A549 (cell line): ENCODE measurements at regions not wholly inside any gene's neighbourhood (a gene's known extent, or its start where the extent isn't known, plus 50 kb on each side); places are given as distances from the start of the nearest gene placed in this dataset.

Source experiments
- ATAC-seq, 2 experiments: fragments of 200-7000 bp in 1 of 2; fragments of >200 bp in 1 of 2; cut with Nextera tagmentation in 1 of 2; cut with Tn5 transposase in 1 of 2; 3 replicates each; pipeline versions ENCODE4 v1.8.0 to v1.9.1; 2018 to 2020; ENCODE audit warnings: mild to moderate bottlenecking in 1 of 2, moderate library complexity in 1 of 2
- CTCF ChIA-PET: fragments of 300-600 bp; sonication (Branson Sonifier 250); formaldehyde crosslinking; extraction: SDS; loops from one replicate; lab custom pipeline; 2021; ENCODE audit warnings: antibody characterized with exemption, inconsistent platforms; lab: Yijun Ruan, JAX
- POLR2A ChIA-PET: fragments of 350-600 bp; formaldehyde crosslinking; extraction: SDS; loops from one replicate; lab custom pipeline; 2021; ENCODE audit warnings: antibody characterized with exemption, inconsistent platforms; lab: Yijun Ruan, JAX
- DNase-seq, 2 experiments: peaks; one replicate each; pipeline versions ENCODE4 v3.0.0 to v3.0.0-alpha.2; 2011 to 2016; ENCODE audit warnings: low read depth in 1 of 2, low spot score in 1 of 2
- FAIRE-seq: peaks from 2 replicates; lab custom pipeline; 2011; peaks lifted over from hg19 to GRCh38; lab: Jason Lieb, UNC
- H3K27ac ChIP-seq, 2 experiments: fragments of >200 bp; sonication (Bioruptor Twin); formaldehyde crosslinking; 3 replicates each; pipeline ENCODE4 v1.5.1; 2016 to 2017
- H3K4me1 ChIP-seq: fragments of >200 bp; sonication (Bioruptor Twin); formaldehyde crosslinking; 3 replicates; pipeline ENCODE4 v1.6.1; 2016
- H3K4me2 ChIP-seq: fragments of >200 bp; sonication (Bioruptor Twin); formaldehyde crosslinking; 3 replicates; pipeline ENCODE4 v1.6.1; 2016
- H3K4me3 ChIP-seq: fragments of >200 bp; sonication (Bioruptor Twin); formaldehyde crosslinking; 3 replicates; pipeline ENCODE4 v1.5.1; 2016
- H3K9me3 ChIP-seq: fragments of >200 bp; sonication (Bioruptor Twin); formaldehyde crosslinking; 3 replicates; pipeline ENCODE4 v1.6.1; 2016
- CBX2 ChIP-seq: fragments of 200-600 bp; sonication (generic); IDR thresholded peaks from 2 replicates; pipeline ENCODE4 v1.6.1; 2016; ENCODE audit warnings: low read depth, mild to moderate bottlenecking, borderline replicate concordance
- CHD2 ChIP-seq: fragments of 150-350 bp; IDR thresholded peaks from 2 replicates; pipeline ENCODE4 v1.6.1; 2014; ENCODE audit warnings: low read length; ENCODE audit not compliant: partially characterized antibody
- CTCF ChIP-seq: fragments of >200 bp; sonication (Bioruptor Twin); formaldehyde crosslinking; IDR thresholded peaks from 3 replicates; pipeline ENCODE4 v1.5.1; 2016
- EP300 ChIP-seq, 2 experiments: fragments of >200 bp; sonication (Bioruptor Twin); formaldehyde crosslinking; IDR thresholded peaks; 2 replicates in 1 of 2; 3 replicates in 1 of 2; pipeline ENCODE4 v1.6.1; 2016 to 2017
- ESRRA ChIP-seq: fragments of 150-350 bp; IDR thresholded peaks from 2 replicates; pipeline ENCODE4 v1.6.1; 2014; ENCODE audit warnings: mild to moderate bottlenecking, low read length, borderline replicate concordance
- FOSB ChIP-seq: fragments of 250-450 bp; sonication (Bioruptor Pico); IDR thresholded peaks from 2 replicates; pipeline ENCODE4 v1.5.0; 2020; ENCODE audit warnings: mild to moderate bottlenecking, moderate library complexity
- FOSL2 ChIP-seq, 2 experiments: fragments of 450-650 bp in 1 of 2; fragments of >200 bp in 1 of 2; sonication (Bioruptor Twin) in 1 of 2; formaldehyde crosslinking; IDR thresholded peaks; 2 replicates each; pipeline versions ENCODE4 v1.5.0 to v1.6.1; 2016 to 2020; ENCODE audit warnings: mild to moderate bottlenecking in 1 of 2, moderate library complexity in 1 of 2
- HEYL ChIP-seq: fragments of 250-450 bp; sonication (Bioruptor Pico); IDR thresholded peaks from 2 replicates; pipeline ENCODE4 v1.8.0; 2021; ENCODE audit warnings: mild to moderate bottlenecking, moderate library complexity
- HOXA7 ChIP-seq: fragments of 250-450 bp; sonication (Bioruptor Pico); IDR thresholded peaks from 2 replicates; pipeline ENCODE4 v1.5.0; 2020; ENCODE audit warnings: mild to moderate bottlenecking, moderate library complexity
- HOXB5 ChIP-seq: fragments of 250-450 bp; sonication (Bioruptor Pico); IDR thresholded peaks from 2 replicates; pipeline ENCODE4 v1.5.0; 2020; ENCODE audit warnings: mild to moderate bottlenecking, moderate library complexity
- JUNB ChIP-seq: fragments of >200 bp; sonication (Bioruptor Twin); formaldehyde crosslinking; IDR thresholded peaks from 2 replicates; pipeline ENCODE4 v1.6.1; 2016
- MAFK ChIP-seq: fragments of 450-650 bp; IDR thresholded peaks from 2 replicates; pipeline ENCODE4 v1.6.1; 2014; ENCODE audit not compliant: partially characterized antibody
- MAX ChIP-seq: IDR thresholded peaks from 2 replicates; pipeline ENCODE4 v1.6.1; 2012
- NR3C1 ChIP-seq: fragments of >200 bp; sonication (Bioruptor Twin); formaldehyde crosslinking; IDR thresholded peaks from 3 replicates; pipeline ENCODE4 v1.6.1; 2017
- POLR2A ChIP-seq: IDR thresholded peaks from 2 replicates; pipeline ENCODE4 v1.6.1; 2012; ENCODE audit warnings: mild to moderate bottlenecking, low read length
- RCOR1 ChIP-seq: fragments of 150-350 bp; IDR thresholded peaks from 2 replicates; pipeline ENCODE4 v1.6.1; 2014; ENCODE audit warnings: antibody characterized with exemption, low read length, low read depth
- ZC3H11A ChIP-seq: fragments of 450-650 bp; IDR thresholded peaks from 2 replicates; pipeline ENCODE4 v1.6.1; 2014; ENCODE audit warnings: antibody characterized with exemption, mild to moderate bottlenecking
- ZNF302 ChIP-seq: fragments of 250-450 bp; sonication (Bioruptor Pico); IDR thresholded peaks from 2 replicates; pipeline ENCODE4 v1.9.0; 2021; ENCODE audit warnings: inconsistent platforms, mild to moderate bottlenecking, moderate library complexity
- ZSCAN20 ChIP-seq: fragments of 250-450 bp; sonication (Bioruptor Pico); IDR thresholded peaks from 2 replicates; pipeline ENCODE4 v1.8.0; 2022; ENCODE audit warnings: mild to moderate bottlenecking, moderate library complexity
- WGBS: methylation state at CpG from one replicate; pipeline ENCODE4 v1.1.6; 2017; ENCODE audit errors: missing lambda C conversion rate; 5-methylcytosine and 5-hydroxymethylcytosine counted together
- TF ChIP-seq, protein P1 (sequence below): fragments of 450-650 bp; IDR thresholded peaks from 2 replicates; pipeline ENCODE4 v1.6.1; 2014; ENCODE audit warnings: antibody characterized with exemption
- TF ChIP-seq, protein P2 (sequence below): IDR thresholded peaks from 2 replicates; pipeline ENCODE4 v1.6.1; 2012

DNA sequence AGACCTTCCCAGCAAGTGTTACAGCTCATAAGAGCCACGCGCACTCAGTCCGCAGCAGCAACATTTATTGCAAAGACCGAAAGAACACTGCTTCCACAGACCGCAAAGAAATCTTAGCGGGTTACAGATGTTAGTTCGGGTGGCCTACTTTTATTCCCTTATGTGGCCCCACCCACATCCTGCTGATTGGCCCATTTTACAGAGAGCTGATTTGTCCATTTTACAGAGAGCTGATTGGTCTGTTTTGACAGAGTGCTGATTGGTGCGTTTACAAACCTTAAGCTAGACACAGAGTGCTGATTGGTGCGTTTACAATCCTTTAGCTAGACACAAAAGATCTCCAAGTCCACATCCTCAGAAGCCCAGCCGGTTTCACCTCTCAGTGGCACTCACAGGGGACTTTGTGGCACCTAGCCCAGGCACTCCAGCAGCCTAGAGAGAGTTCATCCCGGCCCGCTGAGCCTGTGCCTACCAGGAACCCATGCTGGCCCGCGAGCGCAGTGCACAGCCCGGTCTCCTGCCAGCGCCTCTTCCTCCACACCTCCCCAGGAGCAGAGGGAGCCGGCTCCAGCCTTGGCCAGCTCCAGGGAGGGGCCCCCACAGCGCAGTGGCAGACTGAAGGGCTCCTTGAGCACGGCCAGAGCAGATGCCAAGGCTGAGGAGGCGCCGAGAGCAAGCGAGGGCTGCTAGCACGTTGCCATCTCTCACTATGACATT, 244.3 kb upstream of the TSHZ2 start:
- ChIA-PET POLR2A (no interaction called here), CTCF (no interaction called here)
- 46% methylated on average over 22 of the region's 24 CpGs for WGBS
- H3K9me3 ChIP-seq = no peaks in the 10 kb centered on the region
- no peak overlapping the region for H3K4me3 ChIP-seq
- no peak for FAIRE-seq
- H3K4me2 ChIP-seq = no peak overlapping the region
- no peak for ATAC-seq
- TF ChIP-seq EP300 (IDR thresholded peaks at IDR 0.05) = no peak
- TF ChIP-seq, protein P1, sequence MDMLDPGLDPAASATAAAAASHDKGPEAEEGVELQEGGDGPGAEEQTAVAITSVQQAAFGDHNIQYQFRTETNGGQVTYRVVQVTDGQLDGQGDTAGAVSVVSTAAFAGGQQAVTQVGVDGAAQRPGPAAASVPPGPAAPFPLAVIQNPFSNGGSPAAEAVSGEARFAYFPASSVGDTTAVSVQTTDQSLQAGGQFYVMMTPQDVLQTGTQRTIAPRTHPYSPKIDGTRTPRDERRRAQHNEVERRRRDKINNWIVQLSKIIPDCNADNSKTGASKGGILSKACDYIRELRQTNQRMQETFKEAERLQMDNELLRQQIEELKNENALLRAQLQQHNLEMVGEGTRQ = no peak
- TF ChIP-seq HOXB5 = no peak
- TF ChIP-seq, protein P2, sequence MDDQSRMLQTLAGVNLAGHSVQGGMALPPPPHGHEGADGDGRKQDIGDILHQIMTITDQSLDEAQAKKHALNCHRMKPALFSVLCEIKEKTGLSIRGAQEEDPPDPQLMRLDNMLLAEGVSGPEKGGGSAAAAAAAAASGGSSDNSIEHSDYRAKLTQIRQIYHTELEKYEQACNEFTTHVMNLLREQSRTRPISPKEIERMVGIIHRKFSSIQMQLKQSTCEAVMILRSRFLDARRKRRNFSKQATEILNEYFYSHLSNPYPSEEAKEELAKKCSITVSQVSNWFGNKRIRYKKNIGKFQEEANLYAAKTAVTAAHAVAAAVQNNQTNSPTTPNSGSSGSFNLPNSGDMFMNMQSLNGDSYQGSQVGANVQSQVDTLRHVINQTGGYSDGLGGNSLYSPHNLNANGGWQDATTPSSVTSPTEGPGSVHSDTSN = no peak
- no peak for TF ChIP-seq ZNF302 (CRISPR knock-in tag)
- DNase-seq = no peak
- no peak overlapping the region for H3K27ac ChIP-seq
- H3K4me1 ChIP-seq = no peaks in the 10 kb centered on the region

DNA sequence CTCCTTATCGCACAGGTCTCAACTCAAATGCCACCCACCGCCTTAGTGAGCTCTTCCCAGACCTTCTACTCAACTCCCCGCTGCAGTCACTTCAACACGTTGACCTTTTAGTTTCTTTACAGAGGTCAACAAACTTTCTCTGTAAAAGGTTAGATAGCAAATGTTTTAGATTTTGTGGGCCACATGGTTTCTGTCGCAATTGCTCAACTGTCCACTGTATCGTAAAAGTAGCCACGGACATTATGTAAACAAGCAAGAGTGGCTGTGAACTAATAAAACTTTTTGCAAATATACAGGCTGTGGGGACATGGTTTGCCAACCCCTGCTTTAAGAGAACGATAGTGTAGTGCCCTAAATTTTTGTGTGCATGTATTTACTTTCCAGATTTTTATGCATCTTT, 247.6 kb upstream of the TSHZ2 start:
- TF ChIP-seq MAFK = no peak
- TF ChIP-seq RCOR1 = no peak
- no peak for TF ChIP-seq HEYL
- no peak for TF ChIP-seq CTCF
- TF ChIP-seq HOXA7 (CRISPR knock-in tag) = no peak
- TF ChIP-seq, protein P2 = no peak
- TF ChIP-seq CBX2 = no peak
- TF ChIP-seq CHD2 = no peak
- no peak for TF ChIP-seq POLR2A
- TF ChIP-seq ZSCAN20 (CRISPR knock-in tag) = no peak
- no peak for TF ChIP-seq FOSL2 (IDR thresholded peaks at IDR 0.05)
- no peak for TF ChIP-seq FOSL2 (CRISPR knock-in tag; IDR thresholded peaks at IDR 0.05)
- TF ChIP-seq JUNB = no peak
- no peak for TF ChIP-seq MAX
- no peak for TF ChIP-seq NR3C1
- no peak for TF ChIP-seq FOSB
- no peak for TF ChIP-seq HOXB5
- TF ChIP-seq ZC3H11A = no peak
- no peak for TF ChIP-seq ESRRA
- POLR2A ChIA-PET = no interaction called here
- H3K4me2 ChIP-seq = no peak overlapping the region
- CTCF ChIA-PET = no interaction called here
- FAIRE-seq (no peak), ATAC-seq (no peak), DNase-seq (no peak)
- no peaks in the 10 kb centered on the region for H3K9me3 ChIP-seq
- H3K4me1 ChIP-seq = no peaks in the 10 kb centered on the region
- no peak overlapping the region for H3K27ac ChIP-seq
- 14% methylated on average over 8 of the region's 8 CpGs for WGBS
- H3K4me3 ChIP-seq = no peak overlapping the region
